MM.1S (cell line): ENCODE measurements at regions not wholly inside any gene's neighbourhood (a gene's known extent, or its start where the extent isn't known, plus 50 kb on each side); places are given as distances from the start of the nearest gene placed in this dataset.

ENCODE experiments used
- EZH2 ChIP-seq: fragments of 300-600 bp; sonication (generic); optimal IDR thresholded peaks from 2 replicates; pipeline ENCODE3; 2017; ENCODE audit warnings: low read depth, mild to moderate bottlenecking, antibody characterized with exemption, low read length, mixed read lengths
- EZH2phosphoT487 ChIP-seq: fragments of 300-600 bp; sonication (generic); IDR thresholded peaks from 2 replicates; pipeline ENCODE4 v1.6.1; 2018; ENCODE audit warnings: antibody characterized with exemption, low read length
- TF ChIP-seq, protein P1 (sequence below): fragments of 300-600 bp; sonication (generic); IDR thresholded peaks from 2 replicates; pipeline ENCODE4 v1.5.1; 2016; ENCODE audit warnings: antibody characterized with exemption, low read length, mixed read lengths

DNA sequence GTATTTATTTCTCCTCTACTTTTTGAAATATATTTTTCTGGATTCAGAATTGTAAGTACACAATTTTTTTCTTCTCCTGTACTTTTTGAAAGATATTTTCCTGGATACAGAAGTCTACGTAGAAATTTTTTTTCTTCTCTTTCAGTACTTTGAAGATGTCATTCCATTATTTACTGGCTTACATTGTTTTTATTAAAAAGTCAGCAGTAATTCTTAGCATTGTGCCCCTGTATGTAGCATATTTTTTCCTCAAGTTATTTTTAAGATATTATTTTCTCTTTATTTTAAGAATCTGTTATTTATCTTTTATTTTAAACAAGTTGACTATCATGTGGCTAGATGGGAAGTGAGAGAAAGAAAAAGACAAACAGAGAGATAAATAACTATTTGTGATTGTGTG, 119.0 kb upstream of the NPSR1 start:
- TF ChIP-seq, protein P1, sequence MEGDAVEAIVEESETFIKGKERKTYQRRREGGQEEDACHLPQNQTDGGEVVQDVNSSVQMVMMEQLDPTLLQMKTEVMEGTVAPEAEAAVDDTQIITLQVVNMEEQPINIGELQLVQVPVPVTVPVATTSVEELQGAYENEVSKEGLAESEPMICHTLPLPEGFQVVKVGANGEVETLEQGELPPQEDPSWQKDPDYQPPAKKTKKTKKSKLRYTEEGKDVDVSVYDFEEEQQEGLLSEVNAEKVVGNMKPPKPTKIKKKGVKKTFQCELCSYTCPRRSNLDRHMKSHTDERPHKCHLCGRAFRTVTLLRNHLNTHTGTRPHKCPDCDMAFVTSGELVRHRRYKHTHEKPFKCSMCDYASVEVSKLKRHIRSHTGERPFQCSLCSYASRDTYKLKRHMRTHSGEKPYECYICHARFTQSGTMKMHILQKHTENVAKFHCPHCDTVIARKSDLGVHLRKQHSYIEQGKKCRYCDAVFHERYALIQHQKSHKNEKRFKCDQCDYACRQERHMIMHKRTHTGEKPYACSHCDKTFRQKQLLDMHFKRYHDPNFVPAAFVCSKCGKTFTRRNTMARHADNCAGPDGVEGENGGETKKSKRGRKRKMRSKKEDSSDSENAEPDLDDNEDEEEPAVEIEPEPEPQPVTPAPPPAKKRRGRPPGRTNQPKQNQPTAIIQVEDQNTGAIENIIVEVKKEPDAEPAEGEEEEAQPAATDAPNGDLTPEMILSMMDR, result no peak
- no peak for TF ChIP-seq EZH2phosphoT487
- no peak for TF ChIP-seq EZH2
